WTC11 (cell line): ENCODE measurements at regions not wholly inside any gene's neighbourhood (a gene's known extent, or its start where the extent isn't known, plus 50 kb on each side); places are given as distances from the start of the nearest gene placed in this dataset.

Source experiments
- ZNF317 ChIP-seq: sonication (generic); formaldehyde crosslinking; IDR thresholded peaks from 2 replicates; pipeline ENCODE4 v1.8.1; 2023; ENCODE audit warnings: low read depth, mild to moderate bottlenecking, moderate library complexity, missing genetic modification reagents, borderline replicate concordance
- TF ChIP-seq, protein P1 (sequence below): fragments of 200-600 bp; IDR thresholded peaks from 2 replicates; pipeline ENCODE4 v1.8.0; 2022; ENCODE audit warnings: antibody characterized with exemption

DNA sequence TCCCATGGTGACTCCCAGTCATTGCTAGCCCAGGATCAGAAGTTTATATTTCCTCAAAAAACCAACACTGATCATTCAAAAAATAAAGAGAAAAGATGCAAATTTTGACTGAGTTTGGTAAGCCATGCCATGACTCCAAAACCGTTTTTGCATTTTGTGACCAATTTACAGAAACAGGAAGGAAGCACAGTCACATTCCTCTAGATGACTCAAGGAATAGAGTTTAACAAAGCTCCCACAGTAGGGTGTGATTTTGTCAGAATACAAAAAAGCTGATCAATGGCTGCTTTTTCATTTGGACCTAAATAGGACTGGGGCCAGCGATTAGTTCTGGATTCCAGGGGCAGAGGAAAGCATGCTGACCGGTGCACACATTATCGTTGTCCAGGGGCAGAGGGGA is 179.4 kb upstream of the AFDN start:
- TF ChIP-seq, protein P1, sequence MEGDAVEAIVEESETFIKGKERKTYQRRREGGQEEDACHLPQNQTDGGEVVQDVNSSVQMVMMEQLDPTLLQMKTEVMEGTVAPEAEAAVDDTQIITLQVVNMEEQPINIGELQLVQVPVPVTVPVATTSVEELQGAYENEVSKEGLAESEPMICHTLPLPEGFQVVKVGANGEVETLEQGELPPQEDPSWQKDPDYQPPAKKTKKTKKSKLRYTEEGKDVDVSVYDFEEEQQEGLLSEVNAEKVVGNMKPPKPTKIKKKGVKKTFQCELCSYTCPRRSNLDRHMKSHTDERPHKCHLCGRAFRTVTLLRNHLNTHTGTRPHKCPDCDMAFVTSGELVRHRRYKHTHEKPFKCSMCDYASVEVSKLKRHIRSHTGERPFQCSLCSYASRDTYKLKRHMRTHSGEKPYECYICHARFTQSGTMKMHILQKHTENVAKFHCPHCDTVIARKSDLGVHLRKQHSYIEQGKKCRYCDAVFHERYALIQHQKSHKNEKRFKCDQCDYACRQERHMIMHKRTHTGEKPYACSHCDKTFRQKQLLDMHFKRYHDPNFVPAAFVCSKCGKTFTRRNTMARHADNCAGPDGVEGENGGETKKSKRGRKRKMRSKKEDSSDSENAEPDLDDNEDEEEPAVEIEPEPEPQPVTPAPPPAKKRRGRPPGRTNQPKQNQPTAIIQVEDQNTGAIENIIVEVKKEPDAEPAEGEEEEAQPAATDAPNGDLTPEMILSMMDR, result no peak
- TF ChIP-seq ZNF317, result no peak
